A549 (cell line): ENCODE measurements at regions not wholly inside any gene's neighbourhood (a gene's known extent, or its start where the extent isn't known, plus 50 kb on each side); places are given as distances from the start of the nearest gene placed in this dataset.

Source experiments
- ATAC-seq, 2 experiments: fragments of 200-7000 bp in 1 of 2; fragments of >200 bp in 1 of 2; cut with Nextera tagmentation in 1 of 2; cut with Tn5 transposase in 1 of 2; 3 replicates each; pipeline versions ENCODE4 v1.8.0 to v1.9.1; 2018 to 2020; ENCODE audit warnings: mild to moderate bottlenecking in 1 of 2, moderate library complexity in 1 of 2
- CTCF ChIA-PET: fragments of 300-600 bp; sonication (Branson Sonifier 250); formaldehyde crosslinking; extraction: SDS; loops from one replicate; lab custom pipeline; 2021; ENCODE audit warnings: antibody characterized with exemption, inconsistent platforms; lab: Yijun Ruan, JAX
- POLR2A ChIA-PET: fragments of 350-600 bp; formaldehyde crosslinking; extraction: SDS; loops from one replicate; lab custom pipeline; 2021; ENCODE audit warnings: antibody characterized with exemption, inconsistent platforms; lab: Yijun Ruan, JAX
- DNase-seq, 2 experiments: peaks; one replicate each; pipeline versions ENCODE4 v3.0.0 to v3.0.0-alpha.2; 2011 to 2016; ENCODE audit warnings: low read depth in 1 of 2, low spot score in 1 of 2
- FAIRE-seq: peaks from 2 replicates; lab custom pipeline; 2011; peaks lifted over from hg19 to GRCh38; lab: Jason Lieb, UNC
- H3K27ac ChIP-seq, 2 experiments: fragments of >200 bp; sonication (Bioruptor Twin); formaldehyde crosslinking; 3 replicates each; pipeline ENCODE4 v1.5.1; 2016 to 2017
- H3K4me1 ChIP-seq: fragments of >200 bp; sonication (Bioruptor Twin); formaldehyde crosslinking; 3 replicates; pipeline ENCODE4 v1.6.1; 2016
- H3K4me2 ChIP-seq: fragments of >200 bp; sonication (Bioruptor Twin); formaldehyde crosslinking; 3 replicates; pipeline ENCODE4 v1.6.1; 2016
- H3K4me3 ChIP-seq: fragments of >200 bp; sonication (Bioruptor Twin); formaldehyde crosslinking; 3 replicates; pipeline ENCODE4 v1.5.1; 2016
- H3K9me3 ChIP-seq: fragments of >200 bp; sonication (Bioruptor Twin); formaldehyde crosslinking; 3 replicates; pipeline ENCODE4 v1.6.1; 2016
- CTCF ChIP-seq: fragments of >200 bp; sonication (Bioruptor Twin); formaldehyde crosslinking; IDR thresholded peaks from 3 replicates; pipeline ENCODE4 v1.5.1; 2016
- E2F6 ChIP-seq: IDR thresholded peaks from 2 replicates; pipeline ENCODE4 v1.6.1; 2012; ENCODE audit warnings: low read depth, borderline replicate concordance
- EHMT2 ChIP-seq: fragments of 200-600 bp; sonication (generic); IDR thresholded peaks from 2 replicates; pipeline ENCODE4 v1.6.1; 2016; ENCODE audit warnings: antibody characterized with exemption, low read depth, mild to moderate bottlenecking, moderate library complexity
- HDAC2 ChIP-seq: fragments of 200-600 bp; sonication (generic); IDR thresholded peaks from 2 replicates; pipeline ENCODE4 v1.6.1; 2016
- HEYL ChIP-seq: fragments of 250-450 bp; sonication (Bioruptor Pico); IDR thresholded peaks from 2 replicates; pipeline ENCODE4 v1.8.0; 2021; ENCODE audit warnings: mild to moderate bottlenecking, moderate library complexity
- HOXA7 ChIP-seq: fragments of 250-450 bp; sonication (Bioruptor Pico); IDR thresholded peaks from 2 replicates; pipeline ENCODE4 v1.5.0; 2020; ENCODE audit warnings: mild to moderate bottlenecking, moderate library complexity
- HOXB13 ChIP-seq: fragments of 250-450 bp; sonication (Bioruptor Pico); IDR thresholded peaks from 2 replicates; pipeline ENCODE4 v1.5.0; 2020; ENCODE audit warnings: low read depth, mild to moderate bottlenecking, moderate library complexity
- HOXB5 ChIP-seq: fragments of 250-450 bp; sonication (Bioruptor Pico); IDR thresholded peaks from 2 replicates; pipeline ENCODE4 v1.5.0; 2020; ENCODE audit warnings: mild to moderate bottlenecking, moderate library complexity
- MYC ChIP-seq: IDR thresholded peaks from 2 replicates; pipeline ENCODE4 v1.6.1; 2012; ENCODE audit warnings: mild to moderate bottlenecking, inconsistent platforms, low read length, improper control_type of control experiment, borderline replicate concordance
- NPAS2 ChIP-seq: fragments of 250-450 bp; sonication (Bioruptor Pico); IDR thresholded peaks from 2 replicates; pipeline ENCODE4 v1.8.0; 2022; ENCODE audit warnings: mild to moderate bottlenecking, moderate library complexity, borderline replicate concordance
- NR3C1 ChIP-seq: fragments of >200 bp; sonication (Bioruptor Twin); formaldehyde crosslinking; IDR thresholded peaks from 3 replicates; pipeline ENCODE4 v1.6.1; 2017
- PHF8 ChIP-seq: fragments of 200-600 bp; sonication (generic); IDR thresholded peaks from 2 replicates; pipeline ENCODE4 v1.6.1; 2016; ENCODE audit warnings: low read depth, mild to moderate bottlenecking, antibody characterized with exemption, moderate library complexity, borderline replicate concordance
- RARB ChIP-seq: fragments of 250-450 bp; sonication (Bioruptor Pico); IDR thresholded peaks from 2 replicates; pipeline ENCODE4 v1.8.0; 2021; ENCODE audit warnings: mild to moderate bottlenecking, moderate library complexity
- RCOR1 ChIP-seq: fragments of 150-350 bp; IDR thresholded peaks from 2 replicates; pipeline ENCODE4 v1.6.1; 2014; ENCODE audit warnings: antibody characterized with exemption, low read length, low read depth
- REST ChIP-seq: fragments of 200-600 bp; sonication (generic); IDR thresholded peaks from 2 replicates; pipeline ENCODE4 v1.6.1; 2016; ENCODE audit warnings: antibody characterized with exemption, mild to moderate bottlenecking, moderate library complexity
- RNF2 ChIP-seq: fragments of 200-600 bp; sonication (generic); IDR thresholded peaks from 2 replicates; pipeline ENCODE4 v1.6.1; 2016; ENCODE audit warnings: low read depth, mild to moderate bottlenecking, antibody characterized with exemption, moderate library complexity, borderline replicate concordance
- SREBF2 ChIP-seq: fragments of 450-650 bp; IDR thresholded peaks from 2 replicates; pipeline ENCODE4 v1.6.1; 2014; ENCODE audit warnings: mild to moderate bottlenecking, moderate library complexity
- TP53 ChIP-seq: fragments of 250-450 bp; sonication (Bioruptor Pico); IDR thresholded peaks from 2 replicates; pipeline ENCODE4 v1.5.0; 2021; ENCODE audit warnings: mild to moderate bottlenecking, moderate library complexity
- ZFP36 ChIP-seq: fragments of 450-650 bp; IDR thresholded peaks from 2 replicates; pipeline ENCODE4 v1.6.1; 2014; ENCODE audit warnings: borderline replicate concordance; ENCODE audit not compliant: partially characterized antibody
- ZNF302 ChIP-seq: fragments of 250-450 bp; sonication (Bioruptor Pico); IDR thresholded peaks from 2 replicates; pipeline ENCODE4 v1.9.0; 2021; ENCODE audit warnings: inconsistent platforms, mild to moderate bottlenecking, moderate library complexity
- WGBS: methylation state at CpG from one replicate; pipeline ENCODE4 v1.1.6; 2017; ENCODE audit errors: missing lambda C conversion rate; 5-methylcytosine and 5-hydroxymethylcytosine counted together
- TF ChIP-seq, protein P1 (sequence below): fragments of 250-450 bp; sonication (Bioruptor Pico); IDR thresholded peaks from 2 replicates; pipeline ENCODE4 v1.5.0; 2021; ENCODE audit warnings: mild to moderate bottlenecking, moderate library complexity, borderline replicate concordance
- TF ChIP-seq, protein P2 (sequence below): fragments of 450-650 bp; IDR thresholded peaks from 2 replicates; pipeline ENCODE4 v1.6.1; 2014; ENCODE audit warnings: antibody characterized with exemption
- TF ChIP-seq, protein P3 (sequence below): fragments of >200 bp; sonication (Bioruptor Twin); formaldehyde crosslinking; IDR thresholded peaks from 3 replicates; pipeline ENCODE4 v1.6.1; 2016

GRCh38 chr16:26371349-26371869, 679.6 kb downstream of the HS3ST4 start:
- Histone ChIP-seq H3K27ac (no peak overlapping the region), H3K4me1 (no peaks in the 10 kb centered on the region), H3K4me3 (no peak overlapping the region), H3K4me2 (no peak overlapping the region), H3K9me3 (no peaks in the 10 kb centered on the region)
- CTCF ChIA-PET: no interaction called here
- DNase-seq (no peak), ATAC-seq (no peak)
- WGBS: 0% methylated on average over 1 of the region's 1 CpG
- TF ChIP-seq TP53 (CRISPR knock-in tag) (no peak), HEYL (no peak), HOXA7 (CRISPR knock-in tag) (no peak), RCOR1 (no peak), RNF2 (no peak), HDAC2 (no peak), E2F6 (no peak), NPAS2 (CRISPR knock-in tag) (no peak), PHF8 (no peak), CTCF (no peak), ZFP36 (no peak)
- TF ChIP-seq, all 56 proteins: peak for 0
- no peak for FAIRE-seq
- POLR2A ChIA-PET: no interaction called here

- no peaks in the 10 kb centered on the region for H3K4me1 ChIP-seq
- no peak for DNase-seq
- ChIA-PET POLR2A (no interaction called here), CTCF (no interaction called here)
- no peaks in the 10 kb centered on the region for H3K9me3 ChIP-seq
- no peak for FAIRE-seq
- H3K4me2 ChIP-seq: no peak overlapping the region
- 5% methylated on average over 4 of the region's 4 CpGs for WGBS
- H3K4me3 ChIP-seq: no peak overlapping the region
- TF ChIP-seq EHMT2: no peak
- TF ChIP-seq HOXB13 (CRISPR knock-in tag): no peak
- no peak for TF ChIP-seq ZNF302 (CRISPR knock-in tag)
- TF ChIP-seq SREBF2: no peak
- TF ChIP-seq HOXA7 (CRISPR knock-in tag): no peak
- TF ChIP-seq, protein P1, sequence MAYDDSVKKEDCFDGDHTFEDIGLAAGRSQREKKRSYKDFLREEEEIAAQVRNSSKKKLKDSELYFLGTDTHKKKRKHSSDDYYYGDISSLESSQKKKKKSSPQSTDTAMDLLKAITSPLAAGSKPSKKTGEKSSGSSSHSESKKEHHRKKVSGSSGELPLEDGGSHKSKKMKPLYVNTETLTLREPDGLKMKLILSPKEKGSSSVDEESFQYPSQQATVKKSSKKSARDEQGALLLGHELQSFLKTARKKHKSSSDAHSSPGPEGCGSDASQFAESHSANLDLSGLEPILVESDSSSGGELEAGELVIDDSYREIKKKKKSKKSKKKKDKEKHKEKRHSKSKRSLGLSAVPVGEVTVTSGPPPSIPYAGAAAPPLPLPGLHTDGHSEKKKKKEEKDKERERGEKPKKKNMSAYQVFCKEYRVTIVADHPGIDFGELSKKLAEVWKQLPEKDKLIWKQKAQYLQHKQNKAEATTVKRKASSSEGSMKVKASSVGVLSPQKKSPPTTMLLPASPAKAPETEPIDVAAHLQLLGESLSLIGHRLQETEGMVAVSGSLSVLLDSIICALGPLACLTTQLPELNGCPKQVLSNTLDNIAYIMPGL (CRISPR knock-in tag): no peak
- no peak for TF ChIP-seq TP53 (CRISPR knock-in tag)
- TF ChIP-seq, protein P2, sequence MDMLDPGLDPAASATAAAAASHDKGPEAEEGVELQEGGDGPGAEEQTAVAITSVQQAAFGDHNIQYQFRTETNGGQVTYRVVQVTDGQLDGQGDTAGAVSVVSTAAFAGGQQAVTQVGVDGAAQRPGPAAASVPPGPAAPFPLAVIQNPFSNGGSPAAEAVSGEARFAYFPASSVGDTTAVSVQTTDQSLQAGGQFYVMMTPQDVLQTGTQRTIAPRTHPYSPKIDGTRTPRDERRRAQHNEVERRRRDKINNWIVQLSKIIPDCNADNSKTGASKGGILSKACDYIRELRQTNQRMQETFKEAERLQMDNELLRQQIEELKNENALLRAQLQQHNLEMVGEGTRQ: no peak
- TF ChIP-seq MYC: no peak
- TF ChIP-seq RARB: no peak
- no peak for TF ChIP-seq HOXB5 (CRISPR knock-in tag)
- TF ChIP-seq REST: no peak
- no peak for TF ChIP-seq E2F6
- TF ChIP-seq, protein P3, sequence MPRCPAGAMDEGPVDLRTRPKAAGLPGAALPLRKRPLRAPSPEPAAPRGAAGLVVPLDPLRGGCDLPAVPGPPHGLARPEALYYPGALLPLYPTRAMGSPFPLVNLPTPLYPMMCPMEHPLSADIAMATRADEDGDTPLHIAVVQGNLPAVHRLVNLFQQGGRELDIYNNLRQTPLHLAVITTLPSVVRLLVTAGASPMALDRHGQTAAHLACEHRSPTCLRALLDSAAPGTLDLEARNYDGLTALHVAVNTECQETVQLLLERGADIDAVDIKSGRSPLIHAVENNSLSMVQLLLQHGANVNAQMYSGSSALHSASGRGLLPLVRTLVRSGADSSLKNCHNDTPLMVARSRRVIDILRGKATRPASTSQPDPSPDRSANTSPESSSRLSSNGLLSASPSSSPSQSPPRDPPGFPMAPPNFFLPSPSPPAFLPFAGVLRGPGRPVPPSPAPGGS: no peak
- no peak for TF ChIP-seq PHF8
- TF ChIP-seq NR3C1: no peak
- ATAC-seq: no peak
- H3K27ac ChIP-seq: no peak overlapping the region
Observed at GRCh38 chr16:26374279-26374925, 682.6 kb downstream of the HS3ST4 start.
